Colonic mucosa (tissue), 4 donors: ENCODE measurements at regions not wholly inside any gene's neighbourhood (a gene's known extent, or its start where the extent isn't known, plus 50 kb on each side); places are given as distances from the start of the nearest gene placed in this dataset.

Experiments
- DNase-seq: peaks from one replicate; pipeline ENCODE4 v3.0.0-alpha.2; 2020
- H3K27ac ChIP-seq: fragments of 200-600 bp; one replicate; pipeline ENCODE4 v1.8.0; 2021
- H3K27me3 ChIP-seq: fragments of 200-600 bp; one replicate; pipeline ENCODE4 v1.8.0; 2021
- H3K36me3 ChIP-seq: fragments of 200-600 bp; one replicate; pipeline ENCODE4 v1.8.0; 2021
- H3K4me1 ChIP-seq: fragments of 200-600 bp; one replicate; pipeline ENCODE4 v1.8.0; 2021; ENCODE audit warnings: mild to moderate bottlenecking
- H3K4me3 ChIP-seq: fragments of 200-600 bp; one replicate; pipeline ENCODE4 v1.8.0; 2021
- H3K9ac ChIP-seq, 2 donors: one replicate each; pipeline ENCODE4 v1.7.0; 2013; ENCODE audit warnings: control low read depth in 2 of 2, low read depth in 2 of 2, low read length in 2 of 2
- H3K9me3 ChIP-seq: fragments of 200-600 bp; one replicate; pipeline ENCODE4 v1.8.0; 2021
- CTCF ChIP-seq: fragments of 200-600 bp; IDR thresholded peaks from one replicate; pipeline ENCODE4 v1.8.0; 2022; ENCODE audit warnings: antibody characterized with exemption, mild to moderate bottlenecking
- intact Hi-C: fragments of 100-400 bp; cut with DNase I; formaldehyde crosslinking; loops from one replicate; pipeline ENCODE4 v1.14.1; 2022
- donor health status: healthy.
- donor health status: DM: no; HTN: no; CAD: no.
- donor health status: DM: no; HTN: no; CAD: no.

GRCh38 chrY:12421788-12422124 lies 279.3 kb upstream of the USP9Y start:
- Histone ChIP-seq H3K4me3 (no peak overlapping the region), H3K27ac (no peak overlapping the region), H3K9me3 (no peaks in the 10 kb centered on the region), H3K9ac (no peak overlapping the region), H3K36me3 (no peaks in the 10 kb centered on the region), H3K27me3 (no peaks in the 10 kb centered on the region), H3K4me1 (no peaks in the 10 kb centered on the region)
- no peak for TF ChIP-seq CTCF
- DNase-seq: no peak
- intact Hi-C loops: no loop called here

GRCh38 chrY:12422536-12422935 lies 278.5 kb upstream of the USP9Y start:
- no peak for DNase-seq
- H3K27ac ChIP-seq: no peak overlapping the region
- no peaks in the 10 kb centered on the region for H3K4me1 ChIP-seq
- H3K9me3 ChIP-seq: no peaks in the 10 kb centered on the region
- no peaks in the 10 kb centered on the region for H3K36me3 ChIP-seq
- no peaks in the 10 kb centered on the region for H3K27me3 ChIP-seq
- intact Hi-C loops: no loop called here
- H3K4me3 ChIP-seq: no peak overlapping the region
- no peak overlapping the region for H3K9ac ChIP-seq
- no peak for TF ChIP-seq CTCF

GRCh38 chrY:12423416-12424252 lies 277.4 kb upstream of the USP9Y start:
- no peak for DNase-seq
- no peaks in the 10 kb centered on the region for H3K9me3 ChIP-seq
- H3K4me1 ChIP-seq: no peaks in the 10 kb centered on the region
- H3K36me3 ChIP-seq: no peaks in the 10 kb centered on the region
- no peak overlapping the region for H3K9ac ChIP-seq
- no peaks in the 10 kb centered on the region for H3K27me3 ChIP-seq
- no peak overlapping the region for H3K4me3 ChIP-seq
- TF ChIP-seq CTCF: no peak
- intact Hi-C loops: no loop called here
- H3K27ac ChIP-seq: no peak overlapping the region

DNA sequence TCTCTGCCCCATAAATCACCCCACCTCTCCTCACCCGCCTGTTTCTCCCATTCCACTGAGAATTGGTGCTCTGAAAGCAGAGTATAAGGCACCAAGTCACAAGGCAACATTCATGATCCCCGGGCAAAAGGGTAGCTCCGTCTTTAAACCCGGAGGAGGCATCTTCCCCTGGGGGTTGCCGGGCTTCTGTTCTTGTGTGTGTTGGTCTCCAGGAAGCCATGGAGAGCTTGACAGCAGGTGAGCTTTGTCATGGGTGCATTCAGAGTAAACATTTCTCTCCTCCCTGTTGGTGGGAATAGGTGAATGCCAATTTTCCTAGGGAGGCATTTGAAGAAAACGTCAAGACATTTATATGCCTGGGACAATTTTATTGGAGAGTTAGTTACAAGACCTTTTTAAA lies 275.5 kb upstream of the USP9Y start:
- intact Hi-C loops: no loop called here
- H3K9me3 ChIP-seq: no peaks in the 10 kb centered on the region
- H3K27ac ChIP-seq: no peak overlapping the region
- H3K27me3 ChIP-seq: no peaks in the 10 kb centered on the region
- H3K4me1 ChIP-seq: no peaks in the 10 kb centered on the region
- no peak overlapping the region for H3K9ac ChIP-seq
- no peaks in the 10 kb centered on the region for H3K36me3 ChIP-seq
- DNase-seq: no peak
- no peak for TF ChIP-seq CTCF
- H3K4me3 ChIP-seq: no peak overlapping the region

GRCh38 chrY:12427361-12427760 lies 273.7 kb upstream of the USP9Y start:
- Histone ChIP-seq H3K9ac (no peak overlapping the region), H3K9me3 (no peaks in the 10 kb centered on the region), H3K4me3 (no peak overlapping the region), H3K36me3 (no peaks in the 10 kb centered on the region), H3K27ac (no peak overlapping the region), H3K27me3 (no peaks in the 10 kb centered on the region), H3K4me1 (no peaks in the 10 kb centered on the region)
- intact Hi-C loops: no loop called here
- TF ChIP-seq CTCF: no peak
- DNase-seq: no peak
